GM21528 (cell line): ENCODE measurements at regions not wholly inside any gene's neighbourhood (a gene's known extent, or its start where the extent isn't known, plus 50 kb on each side); places are given as distances from the start of the nearest gene placed in this dataset.
"Not testable (repeated sequence)": the region's sequence is repeated elsewhere in the genome, so short reads cannot be mapped to it uniquely, and the experiment has no call there.

Source experiments
- ATAC-seq: cut with Tn5 transposase; IDR thresholded peaks from one replicate; pipeline ENCODE4 v1.9.1; 2021; ENCODE audit warnings: mild to moderate bottlenecking, moderate library complexity; ENCODE audit not compliant: unreplicated experiment, low FRiP score

DNA sequence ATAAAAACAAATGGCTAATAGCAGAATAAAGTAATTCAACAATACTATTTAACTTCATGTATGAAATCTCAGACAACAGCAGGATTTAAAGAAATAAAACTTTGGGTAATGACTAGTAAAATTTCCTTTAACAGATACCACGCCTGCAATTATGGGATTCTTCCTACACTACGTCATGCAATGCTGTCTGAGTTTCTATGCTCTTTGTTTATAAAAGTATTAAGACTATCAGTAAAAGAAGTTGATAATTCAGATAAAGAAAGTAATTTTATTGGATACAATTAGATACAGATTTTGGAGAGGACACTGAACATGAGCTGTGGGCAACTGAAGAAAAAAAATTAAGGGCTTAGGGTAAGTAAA, 308.4 kb upstream of the LRFN5 start:
- ATAC-seq, result no peak

DNA sequence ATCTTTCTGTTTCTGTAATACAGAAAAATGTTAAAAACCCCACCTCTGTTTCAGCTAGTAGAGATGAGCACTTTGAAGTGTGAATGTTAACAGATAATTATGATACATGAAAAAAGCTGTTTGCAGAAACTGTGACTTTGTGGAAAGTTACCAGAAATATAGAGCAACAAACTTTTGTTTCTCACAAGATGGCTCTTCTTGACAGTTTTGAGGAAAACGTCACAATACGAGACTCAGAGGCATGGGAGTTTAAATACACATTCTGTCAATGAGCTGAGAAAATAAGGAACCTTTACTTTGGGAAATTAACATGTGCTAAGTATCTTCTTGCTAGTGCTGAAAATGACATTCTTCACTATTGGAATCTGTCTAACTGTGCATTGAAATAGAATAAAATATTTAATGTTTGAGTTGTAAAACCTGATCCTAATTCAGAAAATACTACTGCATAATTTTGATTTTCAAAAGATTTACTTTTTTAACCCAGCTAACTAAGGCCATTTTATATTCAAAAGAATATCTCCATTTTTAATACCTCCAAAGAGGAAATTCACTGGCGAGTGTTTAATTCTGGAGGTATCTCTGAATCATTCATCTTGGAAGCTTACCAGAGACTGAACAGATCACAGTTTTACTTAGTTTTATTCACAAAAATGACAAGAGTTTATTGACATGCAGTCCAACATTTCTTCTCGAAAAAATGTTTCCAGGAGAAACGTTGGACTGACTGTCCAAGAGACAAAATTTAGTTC, 308.9 kb upstream of the LRFN5 start:
- no peak for ATAC-seq

DNA sequence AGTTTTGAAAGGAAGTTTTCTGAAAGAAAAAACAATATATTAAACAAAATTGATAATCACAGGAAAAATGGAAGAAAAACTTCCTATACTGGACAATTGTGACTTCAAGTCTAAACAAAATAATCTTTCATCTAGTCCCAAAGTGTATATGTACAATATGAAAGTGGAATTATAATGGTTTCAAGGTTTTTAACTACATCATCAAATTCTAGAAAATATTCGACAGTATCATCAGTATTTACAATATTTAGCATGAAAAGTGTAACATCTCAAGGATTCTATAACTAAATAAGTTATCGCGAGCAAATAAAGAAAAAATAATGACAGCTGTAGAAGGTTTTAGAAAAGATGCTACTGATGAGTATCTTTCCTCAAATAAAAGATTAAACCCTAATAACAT, 310.9 kb upstream of the LRFN5 start:
- ATAC-seq, result no peak

- no peak for ATAC-seq
These were observed 317.7 kb upstream of the LRFN5 start for GRCh38 chr14:41289025-41289424.

DNA sequence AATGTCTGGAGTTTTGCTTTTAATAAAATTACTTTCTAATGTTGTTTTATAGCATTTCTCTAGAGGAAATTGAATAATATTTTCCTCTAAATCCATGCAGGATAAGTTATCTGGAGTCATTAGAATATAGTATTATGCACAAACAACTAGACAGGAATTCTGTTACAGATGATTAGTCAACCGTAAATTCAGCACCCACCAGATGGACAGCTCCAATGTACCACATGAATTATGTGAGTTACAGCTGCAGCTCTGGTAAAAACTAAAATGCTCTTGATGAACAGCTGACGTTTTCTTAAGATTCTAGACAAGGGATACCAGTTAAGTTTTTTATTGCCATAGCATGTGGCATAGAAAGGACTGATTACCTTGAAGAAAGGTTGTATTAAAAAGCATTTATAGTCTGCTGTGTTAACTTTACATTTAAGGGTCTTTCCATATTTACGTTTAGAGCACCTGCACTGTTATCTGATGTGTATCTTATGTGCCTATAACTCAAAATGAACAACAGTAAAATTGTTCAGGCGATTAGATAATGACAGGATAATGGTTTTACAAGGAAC, 321.4 kb upstream of the LRFN5 start:
- ATAC-seq, result no peak

DNA sequence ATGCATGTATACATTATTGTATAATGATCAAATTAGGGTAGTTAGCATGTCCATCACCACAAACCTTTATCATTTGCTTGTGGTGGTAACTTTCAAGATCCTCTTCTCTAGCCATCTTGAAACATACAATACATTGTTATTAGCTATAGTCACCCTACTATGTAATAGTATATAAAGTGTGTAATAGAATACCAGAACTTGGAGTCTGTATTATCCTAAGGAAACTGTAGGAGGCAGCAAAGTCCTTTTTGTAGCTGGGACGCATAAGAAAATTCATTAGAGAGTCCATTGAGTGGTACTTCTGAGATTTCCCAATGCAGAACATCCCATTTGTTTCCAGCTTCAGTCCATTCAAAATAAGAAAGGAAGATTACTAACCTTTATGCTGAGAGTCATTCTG, 325.9 kb upstream of the LRFN5 start:
- no peak for ATAC-seq

- ATAC-seq, result no peak
These were observed 329.2 kb upstream of the LRFN5 start for GRCh38 chr14:41277450-41277849.

GRCh38 chr14:41257476-41257875, 349.2 kb upstream of the LRFN5 start:
- no peak for ATAC-seq

- no peak for ATAC-seq
These were observed 371.2 kb upstream of the LRFN5 start for GRCh38 chr14:41235466-41235865.

DNA sequence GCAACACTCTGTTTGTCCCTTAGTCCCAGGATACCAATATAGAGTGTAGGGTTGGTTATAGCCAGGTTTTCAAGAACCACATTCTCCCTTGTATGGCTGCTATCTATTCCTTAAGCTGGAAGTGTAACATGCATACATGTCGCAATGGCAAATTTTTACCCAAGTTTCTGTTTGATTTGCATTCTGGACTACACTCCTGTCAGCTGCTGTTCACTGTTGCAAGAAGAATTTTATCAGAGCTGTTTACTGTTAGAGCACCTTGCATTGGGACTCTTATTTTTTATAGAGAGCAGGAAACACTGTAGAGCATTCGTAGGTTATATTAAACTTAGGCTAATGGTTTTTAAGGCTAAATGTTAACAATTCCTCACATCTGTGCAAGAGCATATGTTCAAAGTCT, 376.0 kb upstream of the LRFN5 start:
- ATAC-seq, result no peak

DNA sequence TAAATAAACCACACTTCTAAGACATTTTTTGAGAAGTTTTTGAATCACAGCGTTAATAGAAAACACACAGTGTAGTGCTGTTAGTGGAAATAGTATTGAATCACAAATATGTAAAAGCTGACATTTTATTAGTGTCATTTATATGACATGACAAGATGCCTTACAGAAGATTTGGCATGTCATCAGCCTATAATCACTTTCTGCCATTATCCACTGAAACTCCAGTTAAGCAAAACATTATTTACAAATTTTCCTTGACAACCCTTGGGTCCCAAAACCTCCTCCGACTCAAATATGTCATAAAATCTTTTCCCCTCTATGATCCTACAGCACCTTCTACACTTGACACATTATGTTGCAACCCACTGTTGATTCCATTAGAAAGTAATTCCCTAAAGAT, 376.9 kb upstream of the LRFN5 start:
- no peak for ATAC-seq

GRCh38 chr14:41225433-41225832, 381.2 kb upstream of the LRFN5 start:
- ATAC-seq, result no peak

DNA sequence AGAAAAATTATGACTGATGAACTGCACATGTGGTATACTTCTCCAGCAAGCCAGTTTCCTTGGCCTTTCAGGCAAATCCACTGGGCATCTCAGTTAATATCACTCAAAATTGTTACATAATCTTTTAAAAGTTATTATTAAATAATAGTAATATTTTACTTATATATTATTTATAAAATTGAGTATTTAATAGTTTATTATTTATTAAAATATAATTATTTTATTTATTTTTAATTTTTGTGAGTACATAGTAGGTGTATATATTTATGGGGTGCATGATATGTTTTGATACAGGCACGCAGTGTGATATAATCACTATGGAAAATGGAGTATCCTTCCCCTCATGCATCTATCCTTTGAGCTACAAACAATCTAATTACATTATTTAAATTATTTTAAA, 384.1 kb upstream of the LRFN5 start:
- ATAC-seq, result no peak

GRCh38 chr14:41214978-41215377, 391.7 kb upstream of the LRFN5 start:
- not testable (repeated sequence) for ATAC-seq

- ATAC-seq, result no peak
These were observed 405.0 kb upstream of the LRFN5 start for GRCh38 chr14:41201696-41202095.

- ATAC-seq, result no peak
These were observed 418.8 kb upstream of the LRFN5 start for GRCh38 chr14:41187868-41188267.

DNA sequence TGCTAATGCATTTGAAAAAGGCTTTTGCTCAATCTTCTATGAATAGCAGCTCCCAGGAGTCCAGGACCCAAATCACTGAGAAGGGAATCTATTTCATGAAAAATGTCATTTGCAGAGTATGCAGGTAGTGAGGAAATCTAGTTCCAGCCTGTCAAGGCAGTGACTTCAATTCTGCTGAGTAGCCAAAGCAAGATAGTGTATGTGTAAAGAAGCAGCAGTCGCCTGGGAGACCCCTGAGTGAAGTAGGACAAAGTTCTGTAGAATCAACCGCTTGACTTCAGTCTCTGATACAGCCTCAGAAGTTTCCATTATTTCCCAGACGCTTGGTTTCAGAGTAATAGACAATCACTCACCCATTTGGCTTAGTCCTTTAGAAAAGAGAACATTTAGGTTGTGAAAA, 435.6 kb upstream of the LRFN5 start:
- ATAC-seq, result no peak

- ATAC-seq, result no peak
These were observed 439.6 kb upstream of the LRFN5 start for GRCh38 chr14:41167040-41167439.

- ATAC-seq, result no peak
These were observed 452.4 kb upstream of the LRFN5 start for GRCh38 chr14:41154143-41154807.

DNA sequence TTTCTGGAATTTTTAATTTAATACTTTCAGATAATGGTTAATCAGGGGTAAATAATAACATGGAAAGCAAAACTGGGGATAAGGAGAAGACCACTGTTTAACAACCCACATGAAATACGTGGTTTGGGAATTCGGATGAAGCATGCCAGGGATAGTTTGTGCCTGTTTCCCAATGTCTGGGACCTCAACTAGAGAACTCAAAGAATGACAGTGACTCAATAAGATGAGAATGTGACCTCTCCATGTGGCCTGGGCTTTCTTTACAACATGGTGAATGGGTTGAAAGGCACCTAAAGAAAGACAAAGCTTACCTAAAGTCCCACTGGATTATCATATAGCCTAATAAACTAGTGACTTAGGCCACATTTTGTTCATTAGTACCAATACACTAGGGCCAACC, 460.3 kb upstream of the LRFN5 start:
- no peak for ATAC-seq

DNA sequence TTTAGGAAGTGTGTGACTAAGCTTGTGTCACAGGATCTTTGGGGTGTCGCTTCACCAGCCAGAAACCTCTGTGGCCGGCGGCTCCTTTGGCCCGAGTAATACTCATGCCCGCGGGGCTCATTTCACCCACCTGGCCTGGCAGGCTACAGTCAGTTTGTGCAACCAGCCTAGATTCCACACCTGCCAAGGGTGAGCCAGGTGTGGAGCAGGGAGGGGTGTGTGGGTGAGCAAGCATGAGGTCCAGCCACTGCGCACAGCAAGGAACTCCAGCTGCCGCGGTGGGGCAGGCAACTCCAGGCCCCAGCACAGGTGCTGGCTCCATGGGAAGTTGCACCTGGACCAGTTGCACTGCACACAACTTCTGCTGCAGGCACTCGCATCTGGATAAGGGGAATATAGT, 462.3 kb upstream of the LRFN5 start:
- ATAC-seq, result no peak

DNA sequence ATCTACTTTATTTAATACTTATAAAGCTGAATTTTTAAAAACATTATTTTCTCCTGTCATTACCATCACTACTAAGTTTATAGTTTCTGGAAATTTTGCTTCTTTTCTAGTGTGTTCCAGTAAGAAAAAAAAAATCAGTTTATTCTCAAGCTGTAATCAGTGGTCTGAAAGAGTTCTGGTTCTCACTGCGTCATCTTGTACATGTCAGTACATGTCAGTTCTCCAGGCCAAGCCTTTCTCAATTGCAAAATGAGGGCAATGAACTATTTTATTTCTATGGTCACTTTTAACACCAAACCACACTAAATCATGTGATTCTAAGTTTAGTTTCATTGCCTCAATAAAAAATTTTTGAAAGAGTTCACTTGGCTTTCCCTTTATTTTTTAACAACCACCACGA, 468.9 kb upstream of the LRFN5 start:
- no peak for ATAC-seq
